COLO668 (cell line): ENCODE measurements at regions not wholly inside any gene's neighbourhood (a gene's known extent, or its start where the extent isn't known, plus 50 kb on each side); places are given as distances from the start of the nearest gene placed in this dataset.

Experiments used
- DNase-seq: peaks from one replicate; lab custom pipeline; 2025; ENCODE audit not compliant: unreplicated experiment; lab: John Stamatoyannopoulos, UW

DNA sequence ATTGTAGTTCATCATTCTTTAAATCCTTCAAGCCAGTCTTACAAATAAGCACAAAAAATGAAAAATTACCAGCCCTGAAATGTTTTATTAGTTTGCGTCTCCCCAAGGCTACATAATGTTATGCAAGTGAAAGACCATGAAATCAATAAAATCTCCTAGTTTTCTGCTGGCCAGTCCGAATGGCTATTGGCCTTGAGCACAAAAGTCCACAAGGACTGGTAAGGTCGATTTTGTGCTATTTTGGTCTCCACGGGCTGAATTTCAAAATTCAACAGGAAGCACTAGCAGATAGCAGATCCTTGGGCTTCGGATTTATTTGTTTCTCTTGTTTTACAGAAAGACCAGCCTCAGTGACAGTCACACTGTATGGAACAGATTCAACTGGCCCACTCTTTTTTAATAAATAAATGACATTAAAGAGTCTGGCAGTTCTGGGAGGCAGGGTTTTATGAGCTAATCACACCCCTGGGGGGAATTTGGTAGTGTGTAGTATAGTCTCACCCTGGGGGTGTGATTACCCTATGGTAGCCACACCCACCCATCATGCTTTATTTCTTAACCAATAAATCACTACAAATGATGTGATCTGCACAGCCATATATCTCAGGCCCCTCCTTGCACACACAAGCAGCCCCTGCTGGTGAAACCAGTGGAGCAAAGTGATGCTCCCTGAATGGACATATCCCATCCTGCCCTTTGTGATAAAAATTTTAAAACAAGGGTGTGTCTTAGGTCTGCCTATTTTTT is 51.1 kb upstream of the TMEM33 start:
- no peak for DNase-seq

DNA sequence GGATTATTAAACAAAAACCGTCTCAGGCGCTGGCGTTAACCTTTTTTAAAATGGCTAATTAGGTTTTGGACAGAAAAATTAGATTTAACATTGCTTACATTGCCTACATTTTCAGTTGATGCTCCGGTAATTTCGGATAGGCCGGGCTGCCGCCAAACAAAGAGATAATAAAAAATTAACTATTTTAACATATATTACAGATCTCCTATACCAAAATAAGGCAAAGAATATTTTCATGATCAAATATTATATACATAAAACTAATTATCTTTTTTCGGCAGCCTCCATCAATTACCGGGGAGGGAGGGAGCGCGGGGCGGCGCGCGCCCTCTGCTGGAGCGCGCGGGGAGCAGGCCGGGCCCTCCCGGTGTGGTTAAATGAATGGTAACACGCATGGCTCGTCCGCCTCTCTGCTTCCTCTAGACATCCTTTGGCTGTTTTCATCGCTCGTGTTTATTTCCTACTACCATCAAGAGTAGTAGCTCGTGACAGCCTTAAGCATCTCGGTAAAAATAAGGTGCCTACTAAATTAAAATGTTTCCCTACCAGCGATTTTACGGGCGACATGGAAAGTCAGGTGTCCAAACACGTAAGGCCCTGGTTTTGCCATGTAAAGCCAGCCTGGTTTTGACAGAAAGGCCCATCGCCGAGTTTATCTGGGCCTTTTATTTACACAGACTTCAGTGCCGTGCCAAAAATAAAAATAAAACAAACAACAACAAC is 52.4 kb upstream of the TMEM33 start:
- peak; percentile 52 for DNase-seq

DNA sequence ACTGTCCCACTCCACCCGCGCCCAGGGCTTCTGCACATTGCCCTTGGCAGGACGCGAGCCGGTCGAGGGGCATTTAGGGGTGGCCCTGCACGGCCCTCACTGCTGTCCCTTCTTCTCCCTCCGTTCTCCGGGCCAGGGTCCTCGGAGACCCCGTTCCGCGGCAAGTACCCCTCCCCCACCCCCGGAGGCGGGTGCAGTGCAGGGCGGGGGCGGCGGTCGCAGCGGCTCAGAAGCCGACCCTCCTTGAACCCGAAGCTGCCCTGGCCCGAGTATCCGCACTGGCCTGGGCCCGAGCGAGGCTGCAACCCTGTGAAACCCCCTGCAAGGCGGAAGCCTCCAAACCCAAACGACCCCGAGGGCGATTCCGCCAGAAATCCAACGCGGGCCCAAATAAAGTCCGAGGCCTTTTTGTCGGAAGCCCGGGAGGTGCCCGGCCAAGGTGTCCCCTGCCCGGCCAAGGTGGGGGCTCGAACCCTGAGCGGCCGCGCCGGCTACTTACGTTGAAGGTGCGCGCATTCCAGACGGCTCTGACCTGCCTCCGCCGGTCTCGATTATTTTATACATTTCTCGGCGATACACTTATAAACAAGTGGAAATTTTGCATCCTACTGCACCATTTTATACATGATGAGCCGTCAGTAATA is 53.1 kb upstream of the TMEM33 start:
- peak; percentile 25 for DNase-seq

DNA sequence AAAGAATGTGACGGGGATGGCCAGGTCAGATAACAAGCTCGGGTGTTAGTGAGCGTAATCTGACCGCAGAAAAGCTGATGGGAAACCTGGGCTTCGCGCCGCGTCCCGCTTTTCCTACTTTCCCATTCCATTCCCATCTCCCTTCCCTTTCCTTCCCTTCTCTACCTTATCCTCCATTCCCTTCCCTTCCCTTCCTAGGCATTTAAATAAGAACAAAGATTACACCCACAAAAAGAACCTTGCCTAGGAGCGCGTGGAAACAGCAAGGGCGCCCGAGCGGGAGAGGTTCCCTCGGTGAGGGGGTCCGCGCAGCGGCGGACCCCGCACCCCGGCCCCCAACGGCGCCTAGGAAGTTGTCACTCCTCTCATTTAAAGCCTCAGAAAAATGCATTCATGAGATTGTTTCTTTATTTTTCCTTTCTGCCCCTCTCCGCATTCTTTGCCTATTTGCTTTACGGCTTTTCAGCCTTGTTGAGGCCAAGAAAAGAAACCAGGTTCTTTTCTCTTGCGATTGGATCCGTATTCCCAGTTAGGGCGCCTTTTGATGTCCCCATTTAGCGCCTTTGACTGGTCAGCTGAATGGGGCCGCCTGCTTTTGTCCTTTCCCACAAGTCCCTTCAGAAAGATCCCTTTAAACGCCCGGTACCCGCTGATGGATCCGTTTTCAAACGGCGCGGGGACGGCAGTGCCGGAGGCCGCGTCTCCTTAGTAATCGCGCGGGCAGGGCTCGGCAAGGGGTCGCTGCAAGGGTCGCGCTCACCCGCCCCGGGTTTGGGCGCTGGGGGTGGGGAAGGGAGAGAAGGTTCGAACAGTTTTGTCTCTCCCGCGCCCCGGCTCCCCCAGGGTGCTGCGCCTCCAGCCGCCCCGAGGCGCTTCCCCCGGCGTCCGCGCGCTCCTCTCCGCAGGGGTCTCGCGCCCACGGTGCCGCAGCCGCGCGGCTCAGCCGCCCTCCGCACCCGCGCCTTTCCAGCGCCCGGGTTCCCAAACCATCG is 54.1 kb upstream of the TMEM33 start:
- peak; percentile 45 for DNase-seq

DNA sequence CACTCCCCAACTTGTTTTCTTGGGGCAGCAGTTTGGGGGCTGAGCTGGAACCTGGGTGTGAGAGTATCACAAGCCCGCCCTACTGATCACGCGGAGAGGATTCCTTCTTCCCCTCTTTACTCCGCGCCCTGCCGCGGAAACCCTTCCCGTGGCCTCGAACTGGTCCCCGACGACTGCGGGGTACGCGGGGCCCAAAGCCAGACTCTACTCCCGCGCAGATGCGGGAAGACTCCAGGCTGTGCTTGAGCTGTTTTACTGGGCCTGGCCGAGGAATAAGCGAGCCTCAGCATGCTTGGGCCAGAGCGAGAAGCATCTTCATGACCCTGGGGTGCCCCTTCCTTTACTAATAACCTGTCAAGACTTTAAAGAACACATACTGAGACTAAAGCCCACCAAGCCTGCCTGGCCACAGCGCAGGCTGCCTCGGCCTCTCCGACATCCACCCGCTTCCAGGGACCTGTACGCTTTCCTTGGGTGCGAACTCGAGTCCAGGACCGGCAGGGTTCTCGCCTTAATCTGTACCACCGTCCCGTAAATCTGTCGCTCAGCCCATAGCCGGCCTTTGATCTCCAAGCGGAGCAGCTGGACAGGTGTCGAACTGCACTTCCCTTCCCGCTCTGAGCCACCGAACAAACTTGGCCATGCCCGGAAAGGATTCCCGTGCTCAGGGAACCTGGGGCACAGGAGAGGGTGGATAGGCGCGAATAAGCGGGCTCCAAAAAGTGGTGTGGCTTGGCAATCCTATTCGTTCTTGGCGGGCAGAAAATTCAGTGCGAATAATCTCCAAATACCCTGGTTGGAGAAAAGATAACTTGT is 55.0 kb upstream of the TMEM33 start:
- peak; percentile 39 for DNase-seq

DNA sequence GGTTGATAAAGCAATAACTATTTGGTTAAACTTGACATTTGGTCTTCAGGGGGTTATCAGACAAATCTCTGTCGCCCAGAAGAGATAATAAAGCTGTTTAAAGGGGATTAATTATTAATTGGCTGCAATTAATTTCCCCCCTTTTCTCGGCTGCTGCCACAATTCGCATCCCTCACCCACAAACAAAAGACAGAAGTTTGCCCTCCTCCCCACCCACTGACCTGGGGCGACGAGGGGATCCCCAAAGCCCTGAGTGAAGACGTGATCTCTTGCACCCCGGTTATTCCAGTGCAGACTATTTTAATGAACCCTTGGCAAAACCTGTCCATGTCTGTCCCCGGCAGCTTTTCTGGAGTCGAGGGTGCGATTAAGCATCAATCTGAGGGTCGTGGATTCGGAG is 55.7 kb upstream of the TMEM33 start:
- DNase-seq, result no peak

DNA sequence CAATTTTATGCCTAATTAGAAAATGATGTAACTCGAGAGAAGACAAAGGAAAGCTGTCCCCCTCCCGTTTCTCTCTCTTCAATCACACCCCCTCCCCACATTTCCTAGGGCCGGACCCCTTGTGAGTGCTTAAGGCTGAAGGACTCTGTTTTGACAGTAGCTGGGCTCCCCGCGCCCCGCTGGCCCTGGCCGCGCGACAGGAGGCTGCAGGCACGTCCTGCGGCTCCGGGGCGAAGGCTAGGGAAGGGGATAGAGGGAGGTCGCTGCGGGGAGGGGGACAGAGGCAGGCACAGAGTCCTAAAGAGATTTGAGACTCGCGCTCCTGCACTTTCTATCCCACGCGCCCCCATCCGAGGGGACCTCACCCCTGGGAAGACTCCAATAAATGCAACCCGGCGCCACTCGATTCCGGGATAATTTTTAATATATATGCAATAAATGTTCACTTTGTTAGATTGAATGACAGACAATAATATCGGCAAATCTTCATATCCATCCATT is 56.2 kb upstream of the TMEM33 start:
- DNase-seq, result no peak

DNA sequence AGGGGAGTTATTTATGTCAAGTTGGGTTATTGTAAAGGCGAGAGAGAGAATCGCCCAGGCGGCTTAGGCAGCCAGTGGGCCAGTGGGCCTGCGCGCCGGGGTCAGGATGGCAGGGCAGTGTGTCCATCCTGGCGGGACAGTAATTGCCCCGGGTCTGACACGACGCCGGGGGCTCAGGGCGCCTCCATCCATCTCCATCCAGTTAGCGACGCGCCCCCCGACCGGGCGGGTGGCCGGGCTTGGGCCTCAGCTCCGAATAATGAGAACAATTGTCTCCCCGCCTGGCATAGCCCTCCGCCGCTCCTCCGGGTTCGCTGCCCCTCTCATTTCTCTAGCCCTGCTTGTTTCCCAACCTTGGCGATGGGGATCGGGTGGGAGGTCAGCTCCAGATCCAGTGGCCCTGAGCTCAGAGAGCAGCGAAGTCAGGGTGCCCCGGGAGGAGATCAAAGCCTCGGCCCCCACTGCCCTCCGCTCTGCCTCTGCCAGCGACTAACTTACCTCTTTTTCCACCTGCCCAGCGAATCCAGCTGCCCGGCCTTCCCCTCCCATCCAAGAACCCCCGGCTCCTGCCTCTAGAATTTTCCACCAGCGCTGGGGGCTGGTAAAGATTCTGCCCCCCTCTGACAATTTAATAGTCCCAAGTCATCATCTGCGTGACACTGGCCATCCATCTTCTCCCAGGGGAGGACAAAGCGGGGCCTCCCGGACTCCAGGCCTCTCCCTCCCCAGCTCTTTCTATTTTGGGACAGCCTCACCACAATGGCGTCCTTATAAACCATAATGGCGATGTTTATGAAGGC is 56.9 kb upstream of the TMEM33 start:
- DNase-seq, result no peak

DNA sequence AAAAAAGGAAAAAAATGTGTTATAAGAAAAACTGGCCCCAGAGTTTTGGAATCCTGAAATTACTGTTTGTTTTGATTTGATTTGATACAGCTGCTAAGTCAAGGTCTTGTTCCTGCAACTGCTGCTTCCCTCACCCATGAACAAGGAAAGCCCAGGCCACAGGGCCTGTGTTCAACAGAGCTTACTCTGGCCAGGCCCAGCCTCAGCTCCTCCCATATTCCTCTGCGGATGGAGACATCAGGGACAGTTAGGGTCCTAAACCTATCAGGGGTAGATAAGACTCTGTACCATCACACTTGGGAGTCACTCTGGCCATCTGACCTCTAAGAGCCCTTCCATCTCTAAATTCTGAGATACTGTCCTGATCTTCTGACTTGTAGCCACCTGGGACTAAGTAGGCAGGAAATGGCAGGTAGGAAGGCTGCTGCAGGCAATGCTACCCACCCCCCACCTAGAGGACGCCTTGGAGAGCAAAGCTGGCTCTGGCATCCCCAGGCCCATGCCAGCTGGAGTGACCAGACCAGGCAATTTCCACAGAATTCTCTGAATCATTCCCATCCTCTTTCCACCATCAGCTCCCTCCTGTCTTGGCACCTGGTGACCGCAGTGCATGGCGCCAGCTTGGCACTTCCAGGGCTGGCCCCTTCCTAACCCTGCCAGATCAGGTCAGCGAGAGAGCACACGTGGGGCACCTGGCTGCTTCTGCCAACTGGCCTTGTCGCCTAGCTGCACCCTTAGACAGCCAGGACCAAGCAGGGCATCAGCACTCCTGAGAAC is 58.0 kb upstream of the TMEM33 start:
- no peak for DNase-seq

DNA sequence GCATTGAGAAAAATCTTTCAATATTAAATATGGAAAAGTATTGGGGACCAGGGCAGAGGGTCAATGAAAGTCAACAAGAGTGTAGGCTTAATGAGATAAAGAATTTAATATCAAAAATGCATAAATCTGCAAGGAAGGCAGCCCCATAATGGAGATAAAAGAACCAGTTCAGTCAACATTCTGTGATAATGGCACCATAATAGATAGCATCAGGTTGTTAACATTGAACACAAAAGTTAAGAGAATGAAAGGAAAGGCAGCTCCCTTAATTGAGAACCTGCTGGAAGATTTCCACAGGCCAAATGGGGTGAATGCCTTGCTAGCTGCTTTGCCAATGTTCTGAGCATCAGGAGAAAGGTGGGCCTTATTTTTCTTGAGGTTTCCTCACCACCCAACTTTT is 60.4 kb upstream of the TMEM33 start:
- DNase-seq, result no peak

DNA sequence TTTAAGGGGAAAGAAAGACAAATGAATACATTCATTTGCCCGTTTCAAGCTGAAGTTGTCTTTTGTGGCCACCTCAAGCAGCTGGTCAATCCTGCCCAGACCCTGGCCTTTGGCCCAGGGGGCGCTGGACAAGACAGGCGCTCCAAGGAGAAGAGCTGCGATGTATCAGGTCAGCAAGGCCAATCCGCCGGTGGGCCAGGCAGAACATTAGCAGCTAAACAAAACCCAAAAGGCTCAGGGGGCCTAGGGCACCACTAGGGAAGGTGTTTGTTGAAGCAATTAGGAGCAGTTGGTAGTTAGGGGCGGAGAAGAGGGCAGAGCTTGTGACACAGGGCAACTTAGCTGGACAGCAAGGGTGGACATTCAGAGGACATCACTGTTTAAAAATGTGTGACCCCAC is 60.8 kb upstream of the TMEM33 start:
- DNase-seq, result no peak

DNA sequence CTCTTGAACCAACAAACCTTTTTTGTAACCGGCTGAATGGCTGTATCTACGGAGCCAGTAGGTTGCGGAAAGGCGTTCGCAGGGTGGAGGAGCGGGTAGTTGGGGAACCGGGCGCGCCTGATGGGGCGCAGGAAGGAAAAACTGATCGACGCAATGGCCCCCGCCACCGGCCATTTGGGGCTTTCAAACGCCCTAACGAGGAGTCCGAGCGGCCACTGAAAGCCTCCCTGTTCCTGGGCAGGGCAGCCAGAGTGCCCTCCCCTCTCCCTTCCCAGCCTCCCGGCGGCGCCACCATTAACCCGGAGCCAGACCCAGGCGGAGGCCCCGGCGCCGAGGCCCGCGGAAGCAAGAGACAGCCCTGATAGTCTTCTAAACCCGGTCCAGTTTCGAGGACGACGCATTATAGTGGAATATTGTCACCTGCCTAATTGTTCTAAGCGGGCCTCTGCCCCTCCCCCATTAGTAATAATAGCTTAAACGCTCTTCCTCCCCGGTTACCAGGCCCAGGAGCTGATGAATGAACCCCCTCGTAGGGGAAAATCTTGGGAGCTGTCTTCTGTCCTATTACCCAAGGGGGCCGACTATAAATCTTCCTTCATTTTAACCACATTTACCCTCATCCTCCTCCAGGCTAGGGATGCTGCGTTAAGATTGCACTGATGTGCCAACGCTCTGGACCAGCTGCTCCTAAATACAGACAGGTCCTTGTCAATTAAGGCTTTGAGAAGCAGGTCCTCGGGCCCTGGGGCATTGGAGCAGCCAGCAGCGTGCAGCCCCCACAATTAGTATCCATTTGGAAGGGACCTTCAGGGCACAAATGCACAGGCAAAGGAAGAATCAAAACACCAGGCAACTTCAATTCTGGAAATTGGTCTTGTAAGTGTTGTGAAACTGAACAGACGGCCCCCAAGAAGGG is 61.6 kb upstream of the TMEM33 start:
- DNase-seq, result no peak

DNA sequence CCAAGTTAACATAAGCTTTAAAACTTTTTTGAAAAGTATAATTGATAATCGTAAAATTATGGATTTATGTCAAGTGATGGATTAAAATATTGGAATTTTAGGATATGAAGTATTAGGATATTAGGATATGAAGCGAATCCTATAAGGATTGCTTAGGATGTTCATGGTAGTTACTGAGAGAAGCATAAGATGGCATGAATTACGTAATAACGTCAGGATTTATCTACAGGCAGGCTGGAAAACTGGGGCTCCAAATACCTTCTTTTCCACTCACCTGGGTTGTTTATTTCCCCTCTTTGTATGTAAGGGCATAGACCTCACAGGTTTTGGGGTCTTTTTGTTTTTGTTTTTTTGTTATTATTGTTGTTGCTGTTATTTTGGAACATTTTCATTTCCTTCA is 65.2 kb upstream of the TMEM33 start:
- no peak for DNase-seq

DNA sequence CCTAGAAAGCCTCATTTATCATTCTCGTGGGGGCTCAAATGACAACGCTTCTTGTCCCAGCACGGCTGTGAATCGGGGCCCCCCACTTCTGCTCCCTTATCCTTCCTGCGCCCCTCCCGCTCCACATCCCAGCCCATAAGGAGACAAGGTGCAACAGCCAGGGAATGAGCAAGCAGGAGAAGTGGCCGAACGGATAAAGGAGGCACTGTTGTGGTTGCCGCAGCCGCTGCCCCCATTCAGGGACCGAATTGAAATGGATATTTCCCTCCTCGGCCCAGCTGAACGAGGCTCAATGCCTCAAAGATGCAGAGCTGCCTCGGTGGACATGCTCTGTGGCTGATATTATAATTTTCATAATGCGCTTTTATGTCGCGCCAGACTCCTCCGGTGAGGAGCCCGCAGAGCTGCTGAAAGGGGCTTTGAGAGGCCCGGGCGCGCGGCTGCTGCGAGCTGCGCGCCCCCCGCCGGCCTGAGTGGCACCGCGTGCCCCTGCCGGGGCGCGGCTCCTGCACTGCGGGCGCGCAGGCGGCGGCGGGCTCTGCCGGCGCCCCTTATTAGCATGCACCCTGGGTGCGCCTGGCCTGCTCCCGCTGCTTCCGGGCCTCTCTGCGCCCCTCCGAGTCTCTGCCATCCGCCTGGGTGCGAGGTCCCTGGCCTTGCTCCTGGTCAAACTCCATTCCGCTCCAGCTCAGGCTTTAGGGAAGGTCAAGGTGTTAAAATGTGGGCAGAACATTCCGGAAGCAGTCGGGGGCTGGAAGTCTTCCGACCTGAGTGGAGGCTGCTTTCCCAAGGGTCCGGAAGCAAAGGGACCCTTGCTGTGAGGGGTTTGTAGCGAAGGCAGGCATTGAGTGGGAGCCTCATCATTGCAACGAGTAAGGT is 68.2 kb upstream of the TMEM33 start:
- DNase-seq, result peak; percentile 28

DNA sequence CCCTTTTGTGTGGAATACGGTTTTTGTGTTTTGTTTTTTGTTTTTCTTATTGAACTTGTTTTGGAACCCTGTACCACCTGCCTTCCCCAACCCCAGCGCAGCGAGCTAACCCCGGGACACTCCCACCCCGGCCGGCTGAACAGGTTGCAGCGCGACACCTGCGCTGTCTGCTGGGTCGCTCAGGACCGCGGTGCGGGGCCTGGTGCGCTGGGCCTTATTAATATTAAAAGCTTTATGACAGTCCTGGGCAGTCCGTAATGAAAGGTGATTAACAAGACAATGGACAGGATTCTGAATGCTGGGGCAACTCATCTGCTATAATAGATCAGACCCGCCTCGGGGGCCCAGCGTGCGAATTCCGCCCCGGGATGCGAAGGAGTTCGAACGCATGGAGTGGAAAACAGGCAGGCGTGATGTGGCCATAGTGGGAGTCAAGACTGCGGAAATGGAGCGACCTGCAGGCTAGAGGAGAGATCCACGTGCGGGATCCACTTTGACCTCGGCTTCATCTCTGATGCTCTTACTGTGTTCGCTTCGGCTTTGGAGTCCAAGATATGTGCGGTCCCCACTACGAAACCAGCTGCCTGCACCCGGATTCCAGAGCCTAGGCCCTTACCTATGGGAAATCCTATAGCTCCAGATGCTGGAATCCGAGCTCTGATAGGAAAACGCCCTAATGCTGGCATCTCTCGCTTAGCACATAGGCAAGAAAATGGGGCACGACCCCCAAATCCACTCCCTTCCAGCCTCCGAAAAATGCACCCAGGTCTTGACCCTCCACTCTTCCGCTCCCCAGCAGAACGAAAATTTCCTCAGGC is 69.0 kb upstream of the TMEM33 start:
- DNase-seq, result no peak
